ENCODE measurements at regions not wholly inside any gene's neighbourhood (a gene's known extent, or its start where the extent isn't known, plus 50 kb on each side); places are given as distances from the start of the nearest gene placed in this dataset.

GRCh38 chr6:53436526-53437303 is 88.0 kb upstream of the ELOVL5 start:
- H3K4me3 ChIP-seq (ENCODE audit: low read length) = no peak overlapping the region
- no peak for TF ChIP-seq CTCF (conservative IDR thresholded peaks at IDR 0.05; ENCODE audit: low read length)
- DNase-seq (ENCODE audit: low read depth) = peak; percentile 16

- DNase-seq (ENCODE audit: low read depth) = no peak
- TF ChIP-seq CTCF (conservative IDR thresholded peaks at IDR 0.05; ENCODE audit: low read length) = no peak
- no peak overlapping the region for H3K4me3 ChIP-seq (ENCODE audit: low read length)
Observed at GRCh38 chr6:53433951-53434285, 85.2 kb upstream of the ELOVL5 start.

DNA sequence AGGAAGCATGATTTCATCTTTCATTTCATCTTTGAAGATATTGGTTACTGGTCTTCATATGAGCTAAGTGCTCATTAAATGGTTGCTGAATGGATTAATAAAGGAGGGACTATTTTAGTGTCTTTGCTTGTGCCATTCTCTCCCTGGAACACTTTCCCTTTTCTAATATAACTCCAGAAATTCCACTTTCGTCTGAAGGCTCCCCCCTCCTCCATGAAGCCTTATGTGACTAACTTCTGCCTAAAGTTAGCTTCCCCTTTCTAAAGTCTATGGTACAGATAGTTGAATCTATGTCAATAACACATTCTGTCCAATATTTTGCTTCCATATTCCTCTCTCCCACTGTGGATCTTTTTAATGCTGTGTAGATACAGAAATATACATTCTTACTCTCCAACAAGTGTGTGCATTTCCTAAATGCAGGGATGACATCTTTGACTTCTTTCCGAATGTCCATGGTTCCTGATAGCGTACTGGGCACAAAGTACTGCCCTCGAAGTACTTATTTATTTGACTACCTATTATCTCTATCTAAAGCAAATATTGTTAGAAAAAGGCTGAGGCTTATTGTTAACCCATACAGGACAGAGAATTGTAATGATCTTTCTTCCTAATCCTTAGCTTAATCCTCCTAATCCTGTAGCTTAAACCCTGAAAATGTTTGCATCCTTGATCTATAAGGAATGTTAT is 84.7 kb upstream of the ELOVL5 start:
- no peak for DNase-seq (ENCODE audit: low read depth)

GRCh38 chr6:53432318-53433161 is 83.8 kb upstream of the ELOVL5 start:
- TF ChIP-seq CTCF (conservative IDR thresholded peaks at IDR 0.05; ENCODE audit: low read length) = no peak
- H3K4me3 ChIP-seq (ENCODE audit: low read length) = no peak overlapping the region
- peak; percentile 58 for DNase-seq (ENCODE audit: low read depth)

More for the DNA sequence above, 84.7 kb upstream of the ELOVL5 start:
- TF ChIP-seq CTCF (conservative IDR thresholded peaks at IDR 0.05; ENCODE audit: low read length) = no peak
- H3K4me3 ChIP-seq (ENCODE audit: low read length) = no peak overlapping the region

GRCh38 chr6:53431704-53432103 is 83.0 kb upstream of the ELOVL5 start:
- no peak for DNase-seq (ENCODE audit: low read depth)
- TF ChIP-seq CTCF (conservative IDR thresholded peaks at IDR 0.05; ENCODE audit: low read length) = no peak
- H3K4me3 ChIP-seq (ENCODE audit: low read length) = no peak overlapping the region

DNA sequence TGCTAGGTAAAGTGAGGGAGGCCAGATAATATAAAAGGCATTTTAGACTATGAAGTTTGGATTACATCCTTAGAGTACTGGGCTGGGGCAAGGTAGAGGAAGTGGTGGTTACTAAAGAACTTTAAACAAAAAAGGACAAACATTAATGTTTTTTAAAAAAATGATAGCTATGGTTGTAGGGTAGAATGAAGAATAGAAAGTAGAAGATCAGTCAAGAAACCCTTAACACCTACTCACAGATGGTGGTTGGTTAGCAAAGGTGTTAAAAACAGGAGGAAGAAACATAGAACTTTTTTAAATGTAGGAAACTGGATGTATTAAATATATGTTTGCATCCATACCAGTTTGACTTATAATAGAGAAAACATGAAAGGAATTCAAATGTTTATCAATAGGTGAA is 80.7 kb upstream of the ELOVL5 start:
- no peak for TF ChIP-seq CTCF (conservative IDR thresholded peaks at IDR 0.05; ENCODE audit: low read length)
- DNase-seq (ENCODE audit: low read depth) = no peak
- H3K4me3 ChIP-seq (ENCODE audit: low read length) = no peak overlapping the region

Measured in AG10803 (cell line).